ENCODE measurements at regions not wholly inside any gene's neighbourhood (a gene's known extent, or its start where the extent isn't known, plus 50 kb on each side); places are given as distances from the start of the nearest gene placed in this dataset.

GRCh38 chr12:14200598-14200997 lies 164.9 kb upstream of the ATF7IP start:
- H3K27ac ChIP-seq (ENCODE audit: low read depth): no peak overlapping the region
- H3K27me3 ChIP-seq (ENCODE audit: insufficient read depth): no peaks in the 10 kb centered on the region
- no peaks in the 10 kb centered on the region for H4K20me1 ChIP-seq (replicated peaks; ENCODE audit: insufficient read depth)
- TF ChIP-seq ETS1 (IDR thresholded peaks at IDR 0.05) (no peak), NANOG (IDR thresholded peaks at IDR 0.05; ENCODE audit: borderline replicate concordance) (no peak), ZNF331 (CRISPR knock-in tag; IDR thresholded peaks at IDR 0.05; ENCODE audit: low read depth) (no peak), EZH2 (IDR thresholded peaks at IDR 0.05; ENCODE audit: low read depth, unreplicated experiment) (no peak), ZNF114 (CRISPR knock-in tag; IDR thresholded peaks at IDR 0.05) (no peak), EZH2phosphoT487 (IDR thresholded peaks at IDR 0.05; ENCODE audit: unreplicated experiment) (no peak), CREB1 (CRISPR knock-in tag; IDR thresholded peaks at IDR 0.05; ENCODE audit: low read depth) (no peak), REST (IDR thresholded peaks at IDR 0.05; ENCODE audit: unreplicated experiment) (no peak), POLR2AphosphoS5 (IDR thresholded peaks at IDR 0.05; ENCODE audit: low read depth) (no peak), ZNF462 (CRISPR knock-in tag; IDR thresholded peaks at IDR 0.05) (no peak), CTCF (conservative IDR thresholded peaks at IDR 0.05; ENCODE audit: low read depth in 2 of 2) (no peak)
- no peaks in the 10 kb centered on the region for H3F3A ChIP-seq (replicated peaks; ENCODE audit: low read depth)
- no peak overlapping the region for H3K4me2 ChIP-seq
- Mint-ChIP-seq H3K36me3 (ENCODE audit: low read depth) (no peaks in the 10 kb centered on the region), H3K4me3 (no peak overlapping the region), H3K9me3 (no peaks in the 10 kb centered on the region), H3K4me1 (no peaks in the 10 kb centered on the region), H3K27me3 (ENCODE audit: insufficient read depth, low read depth, poor library complexity) (no peaks in the 10 kb centered on the region), H3K27ac (no peak overlapping the region)
- no peak for ATAC-seq
- H3K4me1 ChIP-seq (ENCODE audit: insufficient read depth): no peaks in the 10 kb centered on the region
- no peak overlapping the region for H3K4me3 ChIP-seq
- H3K79me2 ChIP-seq (replicated peaks; ENCODE audit: insufficient read depth): no peaks in the 10 kb centered on the region
- no peaks in the 10 kb centered on the region for H3K9me2 ChIP-seq (ENCODE audit: insufficient read depth)
- no peak overlapping the region for H2AFZ ChIP-seq
- H3K36me3 ChIP-seq (ENCODE audit: insufficient read depth): no peaks in the 10 kb centered on the region
- DNase-seq (ENCODE audit: low spot score): no peak

Data from GM23338 (cell line).